Liver (tissue), 3 donors: ENCODE measurements at regions not wholly inside any gene's neighbourhood (a gene's known extent, or its start where the extent isn't known, plus 50 kb on each side); places are given as distances from the start of the nearest gene placed in this dataset.

Source experiments
- CTCF ChIP-seq: fragments of 150-350 bp; IDR thresholded peaks from 2 replicates; pipeline ENCODE4 v1.5.1; 2017; ENCODE audit warnings: improper control_type of control experiment, low read depth, low read length; ENCODE audit not compliant: missing input control
- SP1 ChIP-seq: IDR thresholded peaks from 2 replicates; pipeline ENCODE4 v1.6.1; 2018; ENCODE audit warnings: antibody characterized with exemption, mild to moderate bottlenecking
- TF ChIP-seq, protein P1 (sequence below): IDR thresholded peaks from 2 replicates; pipeline ENCODE4 v1.6.1; 2016; ENCODE audit warnings: antibody characterized with exemption
- donor health status: healthy.
- donor health status: healthy.

DNA sequence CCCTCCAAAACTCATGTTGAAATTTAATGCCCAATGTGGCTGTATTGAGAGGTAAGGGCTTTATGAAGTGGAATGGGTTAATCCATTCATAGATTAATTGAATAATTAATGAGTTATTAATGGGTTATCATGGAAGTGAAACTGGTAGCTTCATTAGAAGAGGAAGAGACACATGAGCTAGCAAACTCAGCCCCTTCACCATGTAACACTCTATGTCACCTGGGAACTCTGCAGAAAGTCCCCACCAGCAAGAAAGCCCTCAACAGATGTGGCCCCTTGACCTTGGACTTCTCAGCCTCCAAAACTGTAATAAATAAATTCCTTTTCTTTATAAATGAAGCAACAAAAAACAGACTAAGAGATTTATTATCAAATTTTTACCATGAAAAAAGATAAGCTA, 223.5 kb downstream of the KLF12 start:
- TF ChIP-seq CTCF (no peak), SP1 (no peak)
- TF ChIP-seq, protein P1, sequence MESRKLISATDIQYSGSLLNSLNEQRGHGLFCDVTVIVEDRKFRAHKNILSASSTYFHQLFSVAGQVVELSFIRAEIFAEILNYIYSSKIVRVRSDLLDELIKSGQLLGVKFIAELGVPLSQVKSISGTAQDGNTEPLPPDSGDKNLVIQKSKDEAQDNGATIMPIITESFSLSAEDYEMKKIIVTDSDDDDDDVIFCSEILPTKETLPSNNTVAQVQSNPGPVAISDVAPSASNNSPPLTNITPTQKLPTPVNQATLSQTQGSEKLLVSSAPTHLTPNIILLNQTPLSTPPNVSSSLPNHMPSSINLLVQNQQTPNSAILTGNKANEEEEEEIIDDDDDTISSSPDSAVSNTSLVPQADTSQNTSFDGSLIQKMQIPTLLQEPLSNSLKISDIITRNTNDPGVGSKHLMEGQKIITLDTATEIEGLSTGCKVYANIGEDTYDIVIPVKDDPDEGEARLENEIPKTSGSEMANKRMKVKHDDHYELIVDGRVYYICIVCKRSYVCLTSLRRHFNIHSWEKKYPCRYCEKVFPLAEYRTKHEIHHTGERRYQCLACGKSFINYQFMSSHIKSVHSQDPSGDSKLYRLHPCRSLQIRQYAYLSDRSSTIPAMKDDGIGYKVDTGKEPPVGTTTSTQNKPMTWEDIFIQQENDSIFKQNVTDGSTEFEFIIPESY: no peak
